ENCODE measurements at regions not wholly inside any gene's neighbourhood (a gene's known extent, or its start where the extent isn't known, plus 50 kb on each side); places are given as distances from the start of the nearest gene placed in this dataset.

- TF ChIP-seq CTCF (IDR thresholded peaks at IDR 0.05; ENCODE audit: low read length) (no peak), EZH2 (optimal IDR thresholded peaks at IDR 0.05; ENCODE audit: low read depth, low read length) (no peak), EZH2phosphoT487 (IDR thresholded peaks at IDR 0.05; ENCODE audit: low read length) (no peak)
Measured at GRCh38 chr10:28094121-28094520, 95.2 kb upstream of the ODAD2 start.

Data from MM.1S (cell line).